ENCODE measurements at regions not wholly inside any gene's neighbourhood (a gene's known extent, or its start where the extent isn't known, plus 50 kb on each side); places are given as distances from the start of the nearest gene placed in this dataset.
"Not testable (repeated sequence)": the region's sequence is repeated elsewhere in the genome, so short reads cannot be mapped to it uniquely, and the experiment has no call there.

- H3K4me1 ChIP-seq, result no peaks in the 10 kb centered on the region
- no peak overlapping the region for H3K27ac ChIP-seq
- TF ChIP-seq CTCF (IDR thresholded peaks at IDR 0.05), result no peak
- H3K4me3 ChIP-seq, result no peak overlapping the region
- intact Hi-C loops (cut with DNase I), result no loop called here
- no peaks in the 10 kb centered on the region for H3K36me3 ChIP-seq
- H3K9ac ChIP-seq (ENCODE audit: low read depth in 2 of 2, low read length in 2 of 2), result no peak overlapping the region
- H3K27me3 ChIP-seq, result no peaks in the 10 kb centered on the region
- H3K9me3 ChIP-seq, result no peaks in the 10 kb centered on the region
- no peak for DNase-seq
Measured at GRCh38 chr6:86500035-86500434, 437.3 kb upstream of the HTR1E start.

- H3K9ac ChIP-seq (ENCODE audit: low read depth in 2 of 2, low read length in 2 of 2); H3K27ac ChIP-seq; DNase-seq; H3K9me3 ChIP-seq; H3K4me1 ChIP-seq; H3K27me3 ChIP-seq; H3K4me3 ChIP-seq; intact Hi-C loops (cut with DNase I); H3K36me3 ChIP-seq: not testable (repeated sequence)
Measured at GRCh38 chr6:86489042-86489441, 448.3 kb upstream of the HTR1E start.

GRCh38 chr6:86487660-86488221 is 449.6 kb upstream of the HTR1E start:
- no peak for DNase-seq
- H3K36me3 ChIP-seq, result no peaks in the 10 kb centered on the region
- no peaks in the 10 kb centered on the region for H3K4me1 ChIP-seq
- H3K9ac ChIP-seq (ENCODE audit: low read depth in 2 of 2, low read length in 2 of 2), result no peak overlapping the region
- H3K27me3 ChIP-seq, result no peaks in the 10 kb centered on the region
- H3K9me3 ChIP-seq, result no peaks in the 10 kb centered on the region
- no peak overlapping the region for H3K27ac ChIP-seq
- no peak overlapping the region for H3K4me3 ChIP-seq
- intact Hi-C loops (cut with DNase I), result no loop called here
- no peak for TF ChIP-seq CTCF (IDR thresholded peaks at IDR 0.05)

GRCh38 chr6:86478316-86478715 is 459.0 kb upstream of the HTR1E start:
- H3K4me1 ChIP-seq; DNase-seq; H3K9ac ChIP-seq (ENCODE audit: low read depth in 2 of 2, low read length in 2 of 2); H3K9me3 ChIP-seq; H3K27me3 ChIP-seq; H3K27ac ChIP-seq; H3K36me3 ChIP-seq; H3K4me3 ChIP-seq; intact Hi-C loops (cut with DNase I): not testable (repeated sequence)

- no peak overlapping the region for H3K9ac ChIP-seq (ENCODE audit: low read depth in 2 of 2, low read length in 2 of 2)
- intact Hi-C loops (cut with DNase I), result no loop called here
- H3K36me3 ChIP-seq, result no peaks in the 10 kb centered on the region
- no peaks in the 10 kb centered on the region for H3K27me3 ChIP-seq
- no peaks in the 10 kb centered on the region for H3K9me3 ChIP-seq
- no peak for DNase-seq
- no peaks in the 10 kb centered on the region for H3K4me1 ChIP-seq
- H3K27ac ChIP-seq, result no peak overlapping the region
- no peak for TF ChIP-seq CTCF (IDR thresholded peaks at IDR 0.05)
- no peak overlapping the region for H3K4me3 ChIP-seq
Measured at GRCh38 chr6:86477500-86478148, 459.7 kb upstream of the HTR1E start.

- Histone ChIP-seq H3K27ac (no peak overlapping the region), H3K4me3 (no peak overlapping the region)
- TF ChIP-seq CTCF (IDR thresholded peaks at IDR 0.05), result no peak
Measured at GRCh38 chr6:86476311-86476710, 461.0 kb upstream of the HTR1E start.

More at GRCh38 chr6:86476311-86476710, 461.0 kb upstream of the HTR1E start:
- Histone ChIP-seq H3K9ac (ENCODE audit: low read depth in 2 of 2, low read length in 2 of 2) (no peak overlapping the region), H3K4me1 (no peaks in the 10 kb centered on the region), H3K9me3 (no peaks in the 10 kb centered on the region), H3K36me3 (no peaks in the 10 kb centered on the region), H3K27me3 (no peaks in the 10 kb centered on the region)
- DNase-seq, result no peak
- intact Hi-C loops (cut with DNase I), result no loop called here

All from colonic mucosa (tissue), 4 donors.